ENCODE measurements at regions not wholly inside any gene's neighbourhood (a gene's known extent, or its start where the extent isn't known, plus 50 kb on each side); places are given as distances from the start of the nearest gene placed in this dataset.

DNA sequence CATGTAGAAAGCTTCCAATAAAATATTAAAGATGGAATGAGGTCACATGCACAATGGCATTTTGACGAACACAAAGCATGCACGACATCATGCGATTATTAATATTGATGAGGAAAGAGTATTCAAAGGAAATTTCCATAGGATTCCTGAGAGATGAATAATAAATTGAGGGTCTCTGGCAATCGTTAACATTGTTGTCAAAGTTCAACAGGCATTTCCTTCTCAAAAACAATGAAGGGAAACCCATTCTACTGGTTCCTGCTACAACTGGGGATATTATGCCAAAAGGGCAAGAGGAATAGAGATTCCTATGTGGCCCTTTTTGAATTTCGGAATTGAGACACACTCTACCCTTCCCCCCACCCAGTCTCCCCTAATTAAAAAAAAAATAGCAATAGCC lies 128.3 kb upstream of the NUDT7 start:
- DNase-seq (ENCODE audit: low spot score) = no peak

DNA sequence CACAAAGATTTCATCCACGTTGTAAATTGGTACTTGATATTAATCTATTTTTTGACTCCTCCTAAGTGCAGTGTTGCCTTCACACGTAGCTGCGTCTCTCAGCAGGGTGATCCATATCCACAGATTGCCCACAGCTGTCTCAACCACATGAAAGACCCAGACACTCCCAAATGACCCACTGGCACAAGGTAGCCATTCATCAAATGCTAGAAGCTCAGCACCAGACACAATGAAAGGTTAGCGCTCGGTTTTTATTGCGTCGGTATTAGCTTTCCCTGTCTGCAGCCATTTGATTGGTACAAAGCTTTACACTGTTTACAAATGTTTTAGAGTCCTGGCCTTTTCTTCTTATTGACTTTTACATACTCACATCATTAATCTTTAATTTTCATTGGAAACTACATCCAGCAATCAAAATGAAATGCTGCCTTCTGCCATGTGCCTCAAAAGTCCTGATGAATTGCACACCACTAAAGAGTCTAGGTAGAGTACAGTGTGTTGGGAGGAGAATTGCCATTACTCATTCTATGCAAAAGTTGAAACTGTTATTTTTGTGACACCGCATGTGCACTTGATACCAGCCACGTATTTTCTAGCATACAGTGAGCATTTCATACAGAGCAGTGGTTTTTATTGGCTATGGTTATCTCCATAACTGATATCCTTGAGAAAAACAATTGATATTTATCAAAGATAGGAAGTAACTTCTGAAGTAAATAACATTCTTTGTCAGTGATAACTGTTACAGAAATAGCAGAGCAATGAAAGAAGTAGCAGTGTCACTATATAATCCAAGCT lies 127.3 kb upstream of the NUDT7 start:
- no peak for DNase-seq (ENCODE audit: low spot score)

DNA sequence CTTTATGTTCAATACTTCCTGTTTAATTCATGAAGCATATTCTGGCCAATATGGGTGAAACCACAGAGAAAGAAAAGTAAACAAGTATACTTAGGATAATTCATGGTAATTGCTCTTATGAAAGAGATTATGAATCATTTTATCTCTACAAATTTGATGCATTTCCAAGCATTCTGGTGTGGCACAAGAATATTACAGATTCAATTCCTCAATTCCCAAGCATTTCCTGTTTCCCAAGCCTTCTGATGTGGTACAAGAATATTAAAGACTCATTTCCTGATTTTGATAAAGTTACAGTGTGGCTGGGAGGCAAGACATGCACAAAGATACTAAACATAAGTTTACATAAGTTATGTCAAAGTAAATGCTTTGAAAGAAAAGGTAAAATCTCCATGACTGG lies 126.1 kb upstream of the NUDT7 start:
- DNase-seq (ENCODE audit: low spot score) = no peak

- no peak for DNase-seq (ENCODE audit: low spot score)
These were observed 122.4 kb upstream of the NUDT7 start for GRCh38 chr16:77599793-77600415.

DNA sequence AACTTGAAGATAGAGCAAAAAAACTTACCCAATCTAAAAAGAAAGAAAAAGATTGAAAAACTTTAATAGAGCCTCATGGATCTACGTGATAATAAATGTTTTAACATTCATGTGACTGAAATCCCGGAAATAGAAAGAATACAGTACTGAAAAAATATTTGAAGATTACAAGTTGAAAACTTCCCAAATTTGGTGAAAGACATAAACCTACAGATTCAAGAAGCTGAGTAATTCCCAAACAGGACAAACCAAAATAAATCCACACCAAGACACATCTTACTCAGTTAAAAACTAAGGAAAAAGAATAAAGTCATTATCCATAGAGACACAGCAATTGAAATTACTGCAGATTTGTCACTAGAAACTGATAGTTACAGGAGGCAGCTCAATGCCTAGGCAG lies 121.8 kb upstream of the NUDT7 start:
- no peak for DNase-seq (ENCODE audit: low spot score)

- DNase-seq (ENCODE audit: low spot score) = no peak
These were observed 118.7 kb upstream of the NUDT7 start for GRCh38 chr16:77603656-77604055.

- no peak for DNase-seq (ENCODE audit: low spot score)
These were observed 111.8 kb upstream of the NUDT7 start for GRCh38 chr16:77610496-77610895.

DNA sequence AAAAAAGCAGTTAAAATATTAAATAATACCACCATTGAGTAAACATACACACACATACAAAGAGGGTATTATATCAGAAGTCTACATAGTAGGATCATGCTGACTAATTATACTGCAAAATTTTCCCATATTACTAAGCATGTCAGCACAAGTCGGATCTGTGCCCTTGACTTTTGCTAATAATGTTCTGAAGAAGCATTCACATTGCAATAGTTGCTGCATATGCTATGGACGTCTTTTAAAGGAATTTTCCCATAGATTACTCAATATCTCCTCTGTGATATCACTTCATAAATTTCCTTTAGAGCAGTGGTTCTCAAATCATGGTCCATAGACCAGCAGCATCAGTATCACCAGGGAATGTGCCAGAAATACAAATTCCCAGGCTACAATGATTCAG lies 110.9 kb upstream of the NUDT7 start:
- DNase-seq (ENCODE audit: low spot score) = no peak

- DNase-seq (ENCODE audit: low spot score) = no peak
These were observed 109.7 kb upstream of the NUDT7 start for GRCh38 chr16:77612596-77612995.

- DNase-seq (ENCODE audit: low spot score) = no peak
These were observed 109.2 kb upstream of the NUDT7 start for GRCh38 chr16:77613095-77613494.

DNA sequence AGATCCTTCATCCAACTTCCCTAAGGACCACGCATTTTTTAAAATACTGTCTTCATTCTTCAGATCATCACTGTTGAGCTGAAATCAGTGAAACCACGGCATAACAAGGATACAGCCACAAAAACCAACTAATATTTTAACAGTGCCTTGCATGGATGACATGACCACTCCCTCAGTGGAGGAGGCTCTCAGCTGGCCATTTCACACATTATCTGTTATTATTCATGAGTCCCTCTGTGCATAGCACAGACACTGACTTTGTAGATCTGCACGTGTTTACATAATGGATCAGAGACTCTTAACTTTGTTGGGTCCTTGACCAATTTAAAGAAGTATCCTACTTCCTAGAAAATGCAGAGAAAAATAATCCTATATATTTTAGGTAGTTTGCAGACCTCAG lies 104.8 kb upstream of the NUDT7 start:
- no peak for DNase-seq (ENCODE audit: low spot score)

GRCh38 chr16:77617996-77618395 lies 104.3 kb upstream of the NUDT7 start:
- DNase-seq (ENCODE audit: low spot score) = no peak

GRCh38 chr16:77618951-77619350 lies 103.4 kb upstream of the NUDT7 start:
- DNase-seq (ENCODE audit: low spot score) = no peak

GRCh38 chr16:77624085-77624484 lies 98.2 kb upstream of the NUDT7 start:
- no peak for DNase-seq (ENCODE audit: low spot score)

DNA sequence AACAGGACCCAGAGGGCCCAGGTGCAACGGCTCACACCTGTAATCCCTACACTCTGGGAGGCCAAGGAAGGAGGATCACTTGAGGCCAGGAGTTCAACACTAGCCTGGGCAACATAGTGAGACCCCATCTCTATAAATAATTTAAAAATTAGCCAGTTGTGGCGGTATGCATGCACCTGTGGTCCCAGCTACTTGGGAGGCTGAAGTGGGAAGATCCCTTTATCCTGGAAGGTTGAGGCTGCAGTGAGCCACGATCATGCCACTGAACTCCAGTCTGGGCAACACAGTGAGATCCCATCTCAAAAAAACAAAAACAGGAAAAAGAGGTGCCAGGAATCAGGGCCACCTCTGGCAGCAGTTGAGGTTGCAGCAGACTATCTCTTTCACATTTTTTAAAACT lies 85.7 kb upstream of the NUDT7 start:
- no peak for DNase-seq (ENCODE audit: low spot score)

GRCh38 chr16:77637940-77638339 lies 84.4 kb upstream of the NUDT7 start:
- DNase-seq (ENCODE audit: low spot score) = no peak

GRCh38 chr16:77643176-77643575 lies 79.1 kb upstream of the NUDT7 start:
- DNase-seq (ENCODE audit: low spot score) = no peak

DNA sequence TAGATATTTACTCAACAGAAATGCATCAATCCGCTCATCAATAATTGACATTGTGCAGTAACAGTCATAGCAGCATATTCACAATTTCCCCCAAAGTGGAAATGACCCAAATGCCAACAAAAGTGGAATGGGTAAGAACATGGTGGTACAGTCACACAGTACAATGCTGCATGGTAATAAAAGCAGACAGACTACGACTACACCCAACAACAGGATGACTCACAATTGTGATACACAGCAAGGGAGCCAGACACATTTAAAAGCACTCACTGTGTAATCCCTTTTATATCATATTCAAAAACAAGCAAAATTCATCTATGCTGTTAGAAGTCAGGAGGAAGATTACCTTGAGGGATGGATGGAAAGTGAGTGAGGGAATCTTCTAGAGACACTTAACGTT lies 76.5 kb upstream of the NUDT7 start:
- DNase-seq (ENCODE audit: low spot score) = no peak

DNA sequence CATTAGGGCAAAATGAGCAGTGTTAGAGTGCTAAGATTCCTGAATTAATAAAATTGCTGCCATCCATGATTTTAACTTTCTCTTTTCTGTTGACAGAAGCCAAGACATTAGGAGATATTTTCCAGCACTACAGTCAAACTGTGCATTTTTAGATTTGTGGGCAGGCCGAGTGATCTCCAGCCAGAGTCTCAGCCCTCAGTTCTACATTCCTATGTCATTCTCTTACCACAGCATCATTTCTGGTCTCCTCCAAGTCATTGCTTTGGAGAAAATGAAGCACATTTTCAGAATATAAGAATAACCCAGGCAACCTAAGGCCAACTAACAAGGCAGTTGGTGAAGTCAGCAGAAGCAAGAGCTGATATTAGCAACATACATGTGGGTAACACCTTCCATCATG lies 74.6 kb upstream of the NUDT7 start:
- no peak for DNase-seq (ENCODE audit: low spot score)

GRCh38 chr16:77650761-77651160 lies 71.6 kb upstream of the NUDT7 start:
- no peak for DNase-seq (ENCODE audit: low spot score)

DNA sequence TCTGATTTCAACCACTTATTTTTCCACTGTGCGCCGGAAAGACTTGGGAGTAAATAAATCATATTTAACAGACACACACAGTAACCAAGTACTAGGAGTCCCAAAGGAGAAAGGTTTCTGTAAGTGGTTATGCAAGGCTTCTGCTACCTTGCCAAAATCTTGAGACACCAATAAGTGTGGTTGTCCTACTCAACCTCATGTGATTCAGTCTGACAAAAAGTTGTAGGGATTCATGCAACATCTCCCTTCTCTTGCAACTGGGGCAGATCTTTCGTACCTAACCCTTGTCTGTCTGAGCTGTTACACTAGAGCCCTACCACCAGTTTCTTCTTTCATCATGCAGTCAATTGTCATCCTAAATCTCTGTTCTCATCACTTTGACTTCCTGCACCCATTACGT lies 69.9 kb upstream of the NUDT7 start:
- DNase-seq (ENCODE audit: low spot score) = no peak

GRCh38 chr16:77657016-77657415 lies 65.3 kb upstream of the NUDT7 start:
- no peak for DNase-seq (ENCODE audit: low spot score)

DNA sequence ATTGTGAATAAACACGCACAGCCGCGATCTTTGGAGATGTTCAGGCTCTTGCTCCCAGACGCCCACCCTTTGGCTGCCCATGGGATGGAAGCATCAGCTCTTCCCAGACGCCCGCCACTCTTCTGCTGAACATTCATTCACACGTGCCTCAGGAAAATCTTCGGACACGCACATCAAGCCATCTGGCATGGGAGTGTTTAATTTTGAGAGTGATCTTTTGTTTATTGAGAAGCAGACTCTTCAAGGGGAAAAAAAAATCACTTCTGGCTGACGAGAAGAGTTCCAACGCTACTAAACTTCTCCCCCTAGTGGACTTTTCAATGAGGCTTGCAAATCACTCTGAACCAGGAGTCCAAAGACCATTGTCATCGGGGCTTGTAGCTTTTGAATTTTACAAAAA lies 62.0 kb upstream of the NUDT7 start:
- no peak for DNase-seq (ENCODE audit: low spot score)

GRCh38 chr16:77662246-77662645 lies 60.1 kb upstream of the NUDT7 start:
- no peak for DNase-seq (ENCODE audit: low spot score)

Measured in globus pallidus (tissue), 1 donor.